ENCODE measurements at regions not wholly inside any gene's neighbourhood (a gene's known extent, or its start where the extent isn't known, plus 50 kb on each side); places are given as distances from the start of the nearest gene placed in this dataset.

DNA sequence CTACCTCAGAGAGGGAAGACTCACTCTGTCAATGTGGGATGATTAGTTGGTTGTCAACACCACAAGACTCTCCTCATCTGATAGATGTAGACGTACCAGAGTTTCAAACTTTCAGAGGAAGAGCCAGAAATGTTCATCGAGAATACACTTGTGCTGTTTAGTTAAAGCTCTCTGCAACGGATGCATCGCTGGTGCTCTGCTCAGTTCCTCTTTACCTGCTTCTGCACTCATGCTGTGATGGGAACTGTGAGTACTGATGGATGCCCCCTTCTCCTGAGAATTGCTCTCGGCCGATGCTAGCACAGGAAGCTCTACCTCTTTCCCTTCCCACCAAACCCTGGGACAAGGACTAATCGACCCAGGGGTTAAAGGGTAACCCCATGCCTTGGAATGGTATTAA is 51.8 kb upstream of the CCDC54 start:
- Histone ChIP-seq H2AFZ (ENCODE audit: low read depth) (no peak overlapping the region), H3K9me3 (no peaks in the 10 kb centered on the region), H3K36me3 (replicated peaks in 1 of 2; ENCODE audit: control insufficient read depth in 1 of 2, insufficient read depth in 2 of 2, low read length in 1 of 2) (no peaks in the 10 kb centered on the region), H3K9me2 (no peaks in the 10 kb centered on the region), H3F3A (replicated peaks; ENCODE audit: insufficient read depth) (no peaks in the 10 kb centered on the region), H3K4me3 (ENCODE audit: low read depth in 2 of 2, low read length in 1 of 2) (no peak overlapping the region), H3K4me1 (ENCODE audit: control insufficient read depth in 1 of 2, insufficient read depth in 2 of 2, low read depth in 1 of 2, low read length in 1 of 2) (no peaks in the 10 kb centered on the region), H3K79me2 (ENCODE audit: insufficient read depth) (no peaks in the 10 kb centered on the region), H3K4me2 (no peak overlapping the region), H3K27ac (ENCODE audit: low read depth in 2 of 2, low read length in 1 of 2) (no peak overlapping the region), H3K9ac (no peak overlapping the region), H3K27me3 (ENCODE audit: insufficient read depth) (no peaks in the 10 kb centered on the region), H4K20me1 (ENCODE audit: insufficient read depth) (no peaks in the 10 kb centered on the region)
- no peak for DNase-seq
- WGBS (ENCODE audit: low lambda C conversion rate) = 52% methylated on average over 7 of the region's 7 CpGs
- no peak for TF ChIP-seq NRF1 (IDR thresholded peaks at IDR 0.05; ENCODE audit: low read depth, low read length)
- POLR2A ChIA-PET = no interaction called here
- CTCF ChIA-PET = no interaction called here

Small RNA genes in the stretch of these regions (small RNA-seq; reads per million reads assigned to genes)
- gene MTCO1P35 = 0 reads per million in 7 experiments
- gene MTND6P6 = 0 reads per million in 7 experiments
- gene RF00019 = 0 reads per million in 7 experiments
- 0 reads per million in 7 experiments for gene RNU6-1308P

All from SK-N-SH (cell line).